ENCODE measurements at regions not wholly inside any gene's neighbourhood (a gene's known extent, or its start where the extent isn't known, plus 50 kb on each side); places are given as distances from the start of the nearest gene placed in this dataset.
A peak's percentile ranks its signal among the peaks of the same experiment; 100 is the strongest.
"Not testable (repeated sequence)": the region's sequence is repeated elsewhere in the genome, so short reads cannot be mapped to it uniquely, and the experiment has no call there.

DNA sequence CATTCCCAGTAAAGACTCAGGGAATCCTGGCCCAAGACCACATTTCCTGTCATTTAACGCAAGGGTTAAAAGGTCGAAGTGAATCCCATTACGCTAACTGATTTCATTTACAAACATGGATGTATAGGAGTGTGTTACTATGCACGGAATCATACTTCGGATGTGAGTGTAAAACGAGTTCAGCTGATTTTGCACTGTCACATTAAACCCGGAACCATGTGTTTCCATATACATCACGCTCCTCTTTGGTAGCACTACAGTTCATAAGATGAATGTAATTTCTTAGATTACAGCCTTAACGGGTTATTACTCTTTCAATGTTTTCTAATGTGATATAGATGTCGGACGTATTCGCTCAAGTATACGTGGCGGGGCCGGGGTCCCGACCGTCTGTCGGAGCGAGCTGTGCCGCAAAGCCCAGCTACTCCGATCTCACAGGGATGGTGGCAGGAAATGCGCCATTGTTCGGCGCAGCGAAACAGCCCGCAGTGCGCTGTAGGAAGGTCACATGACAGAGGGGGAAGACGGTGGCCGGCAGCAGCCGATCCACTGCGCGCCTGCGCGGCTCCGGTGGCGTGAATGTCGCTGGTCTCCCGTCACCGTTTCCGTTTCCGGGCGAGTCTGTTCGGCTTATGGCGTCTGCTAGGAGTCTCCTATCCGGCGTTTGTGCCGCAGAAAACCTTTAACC, 97.3 kb downstream of the NPAP1 start:
- Histone ChIP-seq H3K27ac (peak overlapping the region in 1 of 4 donors; percentile 33), H3K27me3 (peaks cover 7% of the 10 kb centered on the region), H3K36me3 (no peaks in the 10 kb centered on the region), H3K9me3 (peaks cover 0 to 35% (median 0%) of the 10 kb centered on the region in 3 donors), H3K4me3 (peak overlapping the region; percentile 22 to 44), H3K4me1 (no peaks in the 10 kb centered on the region)
- 20 to 40% methylated on average over 13 to 35 of the region's 47 CpGs for WGBS, 2 donors (ENCODE audit: low coverage in 1 of 2)
- TF ChIP-seq POLR2AphosphoS5 (IDR thresholded peaks at IDR 0.05) (peak; percentile 53), EP300 (IDR thresholded peaks at IDR 0.05) (no peak), POLR2A (IDR thresholded peaks at IDR 0.05) (peak in 1 of 2 donors; percentile 14)
- peak; percentile 71 for ATAC-seq

DNA sequence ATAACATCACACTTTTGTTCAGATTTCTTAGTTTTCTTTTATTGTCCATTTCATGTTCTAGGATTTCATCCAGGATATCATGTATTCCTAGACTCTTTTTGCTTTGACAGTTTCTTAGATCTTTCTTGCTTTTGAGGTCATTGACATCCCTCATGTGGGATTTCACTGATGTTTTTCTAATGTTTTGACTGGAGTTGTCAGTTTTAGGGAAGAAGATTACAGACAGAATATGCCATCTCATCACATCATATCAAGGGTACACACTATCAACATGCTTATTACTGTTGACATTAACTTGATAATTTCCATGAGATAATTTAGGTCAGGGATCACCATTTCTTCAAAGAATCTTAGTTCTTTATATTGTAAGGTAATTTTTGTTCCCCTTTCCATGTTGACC, 101.7 kb downstream of the NPAP1 start:
- Histone ChIP-seq H3K27ac (no peak overlapping the region), H3K27me3 (peaks cover 7% of the 10 kb centered on the region), H3K9me3 (peaks cover 0 to 41% (median 0%) of the 10 kb centered on the region in 3 donors), H3K4me1 (no peaks in the 10 kb centered on the region), H3K4me3 (no peak overlapping the region), H3K36me3 (no peaks in the 10 kb centered on the region)
- ATAC-seq = no peak
- no peak for TF ChIP-seq POLR2A (IDR thresholded peaks at IDR 0.05)
- TF ChIP-seq POLR2AphosphoS5 (IDR thresholded peaks at IDR 0.05) = no peak
- TF ChIP-seq, protein P1, sequence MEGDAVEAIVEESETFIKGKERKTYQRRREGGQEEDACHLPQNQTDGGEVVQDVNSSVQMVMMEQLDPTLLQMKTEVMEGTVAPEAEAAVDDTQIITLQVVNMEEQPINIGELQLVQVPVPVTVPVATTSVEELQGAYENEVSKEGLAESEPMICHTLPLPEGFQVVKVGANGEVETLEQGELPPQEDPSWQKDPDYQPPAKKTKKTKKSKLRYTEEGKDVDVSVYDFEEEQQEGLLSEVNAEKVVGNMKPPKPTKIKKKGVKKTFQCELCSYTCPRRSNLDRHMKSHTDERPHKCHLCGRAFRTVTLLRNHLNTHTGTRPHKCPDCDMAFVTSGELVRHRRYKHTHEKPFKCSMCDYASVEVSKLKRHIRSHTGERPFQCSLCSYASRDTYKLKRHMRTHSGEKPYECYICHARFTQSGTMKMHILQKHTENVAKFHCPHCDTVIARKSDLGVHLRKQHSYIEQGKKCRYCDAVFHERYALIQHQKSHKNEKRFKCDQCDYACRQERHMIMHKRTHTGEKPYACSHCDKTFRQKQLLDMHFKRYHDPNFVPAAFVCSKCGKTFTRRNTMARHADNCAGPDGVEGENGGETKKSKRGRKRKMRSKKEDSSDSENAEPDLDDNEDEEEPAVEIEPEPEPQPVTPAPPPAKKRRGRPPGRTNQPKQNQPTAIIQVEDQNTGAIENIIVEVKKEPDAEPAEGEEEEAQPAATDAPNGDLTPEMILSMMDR (IDR thresholded peaks at IDR 0.05) = no peak
- no peak for TF ChIP-seq EP300 (IDR thresholded peaks at IDR 0.05)

DNA sequence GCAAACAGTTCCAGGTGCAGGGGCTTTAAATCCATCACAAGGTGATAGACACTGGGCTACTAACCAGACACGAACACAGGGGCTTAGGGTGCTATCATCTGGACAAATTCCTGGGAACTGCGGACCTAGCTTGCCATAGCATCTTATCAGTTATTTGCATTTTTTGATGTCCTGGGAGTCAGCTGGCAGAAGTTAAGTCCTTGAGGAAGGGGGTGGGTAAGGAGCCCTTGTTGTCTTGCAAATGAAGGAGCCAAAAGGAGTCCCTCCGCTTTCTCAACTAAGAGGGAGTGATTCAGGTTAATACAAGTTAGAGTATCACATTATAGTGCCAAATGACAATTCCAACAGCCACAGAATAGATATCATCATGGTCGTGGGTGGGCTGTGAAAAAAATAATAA, 108.9 kb downstream of the NPAP1 start:
- no peaks in the 10 kb centered on the region for H3K4me1 ChIP-seq
- WGBS, 2 donors (ENCODE audit: low coverage in 1 of 2) = 0 to 53% methylated on average over 1 to 4 of the region's 4 CpGs
- H3K27ac ChIP-seq = no peak overlapping the region
- H3K36me3 ChIP-seq = no peaks in the 10 kb centered on the region
- no peak for ATAC-seq
- H3K4me3 ChIP-seq = no peak overlapping the region
- H3K27me3 ChIP-seq = peaks cover 13% of the 10 kb centered on the region
- TF ChIP-seq POLR2AphosphoS5 (IDR thresholded peaks at IDR 0.05) = no peak
- no peak for TF ChIP-seq POLR2A (IDR thresholded peaks at IDR 0.05)
- TF ChIP-seq, protein P1 (IDR thresholded peaks at IDR 0.05) = no peak
- TF ChIP-seq EP300 (IDR thresholded peaks at IDR 0.05) = no peak
- peaks cover 0 to 13% (median 0%) of the 10 kb centered on the region in 3 donors for H3K9me3 ChIP-seq

DNA sequence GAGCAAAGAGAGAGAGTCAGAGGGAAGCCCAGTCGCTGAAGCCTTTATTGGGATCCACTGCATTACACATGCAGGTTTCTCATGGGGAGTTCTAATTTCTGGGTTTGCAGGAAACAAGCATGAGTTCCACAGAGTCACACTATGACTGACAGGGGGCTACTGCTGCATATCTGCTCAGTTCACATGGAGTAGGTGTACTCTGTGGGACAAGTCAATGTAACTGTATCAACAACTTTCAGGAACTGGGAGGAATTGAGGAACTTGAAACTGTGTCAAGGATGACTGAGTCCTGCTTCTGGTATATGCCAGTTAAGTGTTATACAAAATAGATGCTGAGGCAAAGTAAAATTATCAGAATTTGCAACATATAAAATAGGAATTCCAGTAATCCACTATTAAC, 110.8 kb downstream of the NPAP1 start:
- no peaks in the 10 kb centered on the region for H3K36me3 ChIP-seq
- H3K27ac ChIP-seq = no peak overlapping the region
- ATAC-seq = no peak
- H3K4me3 ChIP-seq = no peak overlapping the region
- TF ChIP-seq, protein P1 (IDR thresholded peaks at IDR 0.05) = no peak
- no peak for TF ChIP-seq POLR2AphosphoS5 (IDR thresholded peaks at IDR 0.05)
- no peak for TF ChIP-seq EP300 (IDR thresholded peaks at IDR 0.05)
- TF ChIP-seq POLR2A (IDR thresholded peaks at IDR 0.05) = no peak
- WGBS, 2 donors (ENCODE audit: low coverage in 1 of 2) = 50 to 100% methylated on average over 1 of the region's 1 CpG
- peaks cover 13% of the 10 kb centered on the region for H3K27me3 ChIP-seq
- no peaks in the 10 kb centered on the region for H3K4me1 ChIP-seq
- H3K9me3 ChIP-seq = peaks cover 0 to 3% (median 0%) of the 10 kb centered on the region in 3 donors

DNA sequence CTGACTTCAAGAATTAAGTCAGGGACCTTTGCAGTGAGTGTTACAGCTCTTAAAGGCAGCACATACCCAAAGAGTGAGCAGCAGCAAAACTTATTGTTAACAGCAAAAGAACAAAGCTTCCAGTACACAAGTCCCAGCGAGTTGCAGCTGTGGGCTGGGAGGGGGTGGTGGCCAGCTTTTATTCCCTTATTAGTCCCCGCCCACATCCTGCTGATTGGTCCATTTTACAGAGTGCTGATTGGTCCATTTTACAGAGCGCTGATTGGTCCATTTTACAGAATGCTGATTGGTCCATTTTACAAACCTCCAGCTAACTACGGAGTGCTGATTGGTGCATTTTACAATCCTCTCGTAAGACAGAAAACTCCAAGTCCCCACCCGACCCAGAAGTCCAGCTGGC, 127.0 kb downstream of the NPAP1 start:
- H3K27me3 ChIP-seq, ATAC-seq, H3K4me1 ChIP-seq, H3K9me3 ChIP-seq, H3K27ac ChIP-seq, H3K4me3 ChIP-seq, H3K36me3 ChIP-seq: not testable (repeated sequence)
- 68 to 93% methylated on average over 3 to 6 of the region's 6 CpGs for WGBS, 2 donors (ENCODE audit: low coverage in 1 of 2)

DNA sequence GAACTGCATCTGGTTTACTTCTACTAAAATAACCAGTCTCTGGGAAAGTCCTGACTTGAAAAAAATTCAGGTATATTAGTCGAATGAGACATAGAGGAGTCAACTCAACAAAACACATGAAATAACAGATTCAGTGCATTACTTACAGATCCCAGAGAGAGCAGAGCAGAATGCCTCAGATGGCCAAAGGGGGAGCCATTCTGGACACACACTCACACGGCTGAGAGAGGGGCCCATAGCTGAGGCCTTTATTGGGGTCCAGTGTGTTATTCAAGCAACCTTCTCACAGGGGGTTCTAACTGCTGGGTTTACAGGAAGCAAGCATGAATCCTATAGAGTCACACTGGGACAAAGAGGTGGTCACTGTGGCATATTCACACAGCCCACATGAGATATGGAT, 135.1 kb upstream of the SNRPN start:
- TF ChIP-seq EP300 (IDR thresholded peaks at IDR 0.05) = no peak
- TF ChIP-seq, protein P1 (IDR thresholded peaks at IDR 0.05) = no peak
- TF ChIP-seq POLR2AphosphoS5 (IDR thresholded peaks at IDR 0.05) = no peak
- TF ChIP-seq POLR2A (IDR thresholded peaks at IDR 0.05) = no peak
- Histone ChIP-seq H3K27me3 (peaks cover 10% of the 10 kb centered on the region), H3K9me3 (peaks cover 0 to 14% (median 0%) of the 10 kb centered on the region in 3 donors), H3K27ac (no peak overlapping the region), H3K36me3 (no peaks in the 10 kb centered on the region), H3K4me3 (no peak overlapping the region), H3K4me1 (no peaks in the 10 kb centered on the region)
- WGBS, 2 donors (ENCODE audit: low coverage in 1 of 2) = 69 to 88% methylated on average over 1 to 2 of the region's 2 CpGs
- ATAC-seq = no peak
